ENCODE measurements at regions not wholly inside any gene's neighbourhood (a gene's known extent, or its start where the extent isn't known, plus 50 kb on each side); places are given as distances from the start of the nearest gene placed in this dataset.

DNA sequence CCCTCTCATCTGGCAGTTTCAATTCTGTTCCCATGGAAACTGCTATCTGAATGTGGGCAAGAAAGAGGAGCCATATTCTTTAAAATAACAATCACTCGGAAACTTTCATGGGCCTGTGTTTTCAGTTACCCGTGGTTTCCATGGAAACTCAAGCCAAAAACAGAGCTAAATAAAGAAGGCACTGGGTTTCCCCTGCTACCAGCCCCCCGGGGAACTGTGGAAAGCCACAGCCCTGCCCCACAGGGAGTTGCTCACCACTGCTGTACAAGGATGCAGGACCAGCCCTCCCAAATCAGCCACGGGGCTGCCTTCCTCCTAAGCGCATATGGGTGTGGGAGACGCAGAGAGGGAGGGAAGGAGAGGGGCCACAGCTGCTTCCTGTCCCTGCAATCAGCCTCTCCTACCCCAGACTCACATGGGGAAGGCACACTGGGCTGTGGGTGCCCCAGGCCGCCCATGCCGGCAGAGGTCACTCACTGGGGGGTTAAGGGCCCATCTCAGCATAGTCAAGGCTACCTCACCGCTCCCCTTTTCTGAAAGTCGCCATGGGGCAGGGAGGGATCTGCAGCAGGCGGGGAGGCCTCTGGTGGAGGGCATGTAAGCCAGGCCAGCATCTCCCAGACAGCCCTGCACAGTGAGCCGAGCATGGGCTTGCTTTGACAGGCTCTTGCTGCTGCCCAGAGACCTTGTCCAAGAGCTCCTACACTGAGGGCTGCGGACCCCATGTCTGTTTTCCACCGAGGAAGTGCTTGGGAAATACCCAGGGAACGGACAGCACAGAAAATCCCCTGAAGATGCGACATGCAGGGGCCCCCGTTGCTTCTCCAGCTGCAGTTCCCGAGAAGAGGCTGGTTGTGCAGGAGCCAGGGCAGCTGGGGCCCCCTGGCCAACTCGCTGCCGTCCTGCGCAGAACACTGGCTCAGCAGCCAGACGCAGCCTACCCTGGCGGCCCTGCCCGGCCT, 157.3 kb upstream of the PPP2R2D start:
- Histone ChIP-seq H4K20me1 (ENCODE audit: insufficient read depth) (no peaks in the 10 kb centered on the region), H2AFZ (ENCODE audit: low read depth, low read length) (no peak overlapping the region), H3K27me3 (ENCODE audit: insufficient read depth, low read depth, low read length) (no peaks in the 10 kb centered on the region), H3K36me3 (ENCODE audit: insufficient read depth, low read length) (no peaks in the 10 kb centered on the region), H3F3A (ENCODE audit: insufficient read depth, low read length, poor library complexity, severe bottlenecking) (no peaks in the 10 kb centered on the region), H3K9me2 (ENCODE audit: insufficient read depth, low read length) (no peaks in the 10 kb centered on the region), H3K4me3 (ENCODE audit: low read length) (no peak overlapping the region), H3K27ac (ENCODE audit: low read length) (no peak overlapping the region), H3K79me2 (replicated peaks; ENCODE audit: insufficient read depth, low read length) (no peaks in the 10 kb centered on the region), H3K9me3 (ENCODE audit: low read length) (peaks cover 12% of the 10 kb centered on the region), H3K4me2 (ENCODE audit: low read length) (no peak overlapping the region), H3K9ac (ENCODE audit: low read length) (no peak overlapping the region)
- no peak for TF ChIP-seq EZH2 (IDR thresholded peaks at IDR 0.05; ENCODE audit: borderline replicate concordance, insufficient read depth, low read length, poor library complexity, severe bottlenecking)
- TF ChIP-seq TAF1 (IDR thresholded peaks at IDR 0.05; ENCODE audit: low read depth) = no peak
- TF ChIP-seq RAD21 (conservative IDR thresholded peaks at IDR 0.05) = no peak
- TF ChIP-seq, protein P1, sequence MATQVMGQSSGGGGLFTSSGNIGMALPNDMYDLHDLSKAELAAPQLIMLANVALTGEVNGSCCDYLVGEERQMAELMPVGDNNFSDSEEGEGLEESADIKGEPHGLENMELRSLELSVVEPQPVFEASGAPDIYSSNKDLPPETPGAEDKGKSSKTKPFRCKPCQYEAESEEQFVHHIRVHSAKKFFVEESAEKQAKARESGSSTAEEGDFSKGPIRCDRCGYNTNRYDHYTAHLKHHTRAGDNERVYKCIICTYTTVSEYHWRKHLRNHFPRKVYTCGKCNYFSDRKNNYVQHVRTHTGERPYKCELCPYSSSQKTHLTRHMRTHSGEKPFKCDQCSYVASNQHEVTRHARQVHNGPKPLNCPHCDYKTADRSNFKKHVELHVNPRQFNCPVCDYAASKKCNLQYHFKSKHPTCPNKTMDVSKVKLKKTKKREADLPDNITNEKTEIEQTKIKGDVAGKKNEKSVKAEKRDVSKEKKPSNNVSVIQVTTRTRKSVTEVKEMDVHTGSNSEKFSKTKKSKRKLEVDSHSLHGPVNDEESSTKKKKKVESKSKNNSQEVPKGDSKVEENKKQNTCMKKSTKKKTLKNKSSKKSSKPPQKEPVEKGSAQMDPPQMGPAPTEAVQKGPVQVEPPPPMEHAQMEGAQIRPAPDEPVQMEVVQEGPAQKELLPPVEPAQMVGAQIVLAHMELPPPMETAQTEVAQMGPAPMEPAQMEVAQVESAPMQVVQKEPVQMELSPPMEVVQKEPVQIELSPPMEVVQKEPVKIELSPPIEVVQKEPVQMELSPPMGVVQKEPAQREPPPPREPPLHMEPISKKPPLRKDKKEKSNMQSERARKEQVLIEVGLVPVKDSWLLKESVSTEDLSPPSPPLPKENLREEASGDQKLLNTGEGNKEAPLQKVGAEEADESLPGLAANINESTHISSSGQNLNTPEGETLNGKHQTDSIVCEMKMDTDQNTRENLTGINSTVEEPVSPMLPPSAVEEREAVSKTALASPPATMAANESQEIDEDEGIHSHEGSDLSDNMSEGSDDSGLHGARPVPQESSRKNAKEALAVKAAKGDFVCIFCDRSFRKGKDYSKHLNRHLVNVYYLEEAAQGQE (IDR thresholded peaks at IDR 0.05; ENCODE audit: borderline replicate concordance) = no peak
- TF ChIP-seq POLR2AphosphoS5 (IDR thresholded peaks at IDR 0.05) = no peak
- no peak for TF ChIP-seq SMC3 (conservative IDR thresholded peaks at IDR 0.05; ENCODE audit: poor library complexity)
- TF ChIP-seq, protein P2, sequence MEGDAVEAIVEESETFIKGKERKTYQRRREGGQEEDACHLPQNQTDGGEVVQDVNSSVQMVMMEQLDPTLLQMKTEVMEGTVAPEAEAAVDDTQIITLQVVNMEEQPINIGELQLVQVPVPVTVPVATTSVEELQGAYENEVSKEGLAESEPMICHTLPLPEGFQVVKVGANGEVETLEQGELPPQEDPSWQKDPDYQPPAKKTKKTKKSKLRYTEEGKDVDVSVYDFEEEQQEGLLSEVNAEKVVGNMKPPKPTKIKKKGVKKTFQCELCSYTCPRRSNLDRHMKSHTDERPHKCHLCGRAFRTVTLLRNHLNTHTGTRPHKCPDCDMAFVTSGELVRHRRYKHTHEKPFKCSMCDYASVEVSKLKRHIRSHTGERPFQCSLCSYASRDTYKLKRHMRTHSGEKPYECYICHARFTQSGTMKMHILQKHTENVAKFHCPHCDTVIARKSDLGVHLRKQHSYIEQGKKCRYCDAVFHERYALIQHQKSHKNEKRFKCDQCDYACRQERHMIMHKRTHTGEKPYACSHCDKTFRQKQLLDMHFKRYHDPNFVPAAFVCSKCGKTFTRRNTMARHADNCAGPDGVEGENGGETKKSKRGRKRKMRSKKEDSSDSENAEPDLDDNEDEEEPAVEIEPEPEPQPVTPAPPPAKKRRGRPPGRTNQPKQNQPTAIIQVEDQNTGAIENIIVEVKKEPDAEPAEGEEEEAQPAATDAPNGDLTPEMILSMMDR (IDR thresholded peaks at IDR 0.05; ENCODE audit: poor library complexity, severe bottlenecking) = no peak
- TF ChIP-seq MXI1 (conservative IDR thresholded peaks at IDR 0.05; ENCODE audit: poor library complexity, severe bottlenecking) = no peak
- no peak for TF ChIP-seq EP300 (conservative IDR thresholded peaks at IDR 0.05; ENCODE audit: poor library complexity, severe bottlenecking)

DNA sequence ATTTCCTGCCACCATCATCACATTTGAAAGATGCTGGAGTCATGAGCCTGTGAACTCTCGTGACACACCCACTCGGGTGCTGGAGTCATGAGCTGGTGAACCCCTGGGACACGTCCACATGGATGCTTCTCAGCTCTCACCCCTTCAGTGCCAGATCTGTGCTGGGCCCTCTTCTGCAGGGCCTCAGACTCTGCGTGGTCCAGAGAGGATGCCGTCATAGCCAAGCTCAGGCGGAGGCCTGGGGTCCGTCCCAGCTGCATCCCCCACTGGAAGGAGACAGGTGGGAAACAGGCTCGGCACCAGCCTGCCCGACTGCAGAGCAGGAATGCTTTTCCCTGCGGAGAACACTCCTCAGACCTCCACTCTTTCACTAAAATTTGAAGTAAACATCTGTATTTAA, 156.5 kb upstream of the PPP2R2D start:
- no peak overlapping the region for H3K27ac ChIP-seq (ENCODE audit: low read length)
- H3K4me2 ChIP-seq (ENCODE audit: low read length) = no peak overlapping the region
- H3K9me3 ChIP-seq (ENCODE audit: low read length) = peaks cover 10% of the 10 kb centered on the region
- no peak overlapping the region for H3K4me3 ChIP-seq (ENCODE audit: low read length)
- H3F3A ChIP-seq (ENCODE audit: insufficient read depth, low read length, poor library complexity, severe bottlenecking) = no peaks in the 10 kb centered on the region
- H4K20me1 ChIP-seq (ENCODE audit: insufficient read depth) = no peaks in the 10 kb centered on the region
- no peaks in the 10 kb centered on the region for H3K27me3 ChIP-seq (ENCODE audit: insufficient read depth, low read depth, low read length)
- H3K36me3 ChIP-seq (ENCODE audit: insufficient read depth, low read length) = no peaks in the 10 kb centered on the region
- no peaks in the 10 kb centered on the region for H3K9me2 ChIP-seq (ENCODE audit: insufficient read depth, low read length)
- H2AFZ ChIP-seq (ENCODE audit: low read depth, low read length) = no peak overlapping the region
- no peaks in the 10 kb centered on the region for H3K79me2 ChIP-seq (replicated peaks; ENCODE audit: insufficient read depth, low read length)
- no peak for TF ChIP-seq EP300 (conservative IDR thresholded peaks at IDR 0.05; ENCODE audit: poor library complexity, severe bottlenecking)
- TF ChIP-seq, protein P2 (IDR thresholded peaks at IDR 0.05; ENCODE audit: poor library complexity, severe bottlenecking) = no peak
- no peak for TF ChIP-seq POLR2AphosphoS5 (IDR thresholded peaks at IDR 0.05)
- TF ChIP-seq TAF1 (IDR thresholded peaks at IDR 0.05; ENCODE audit: low read depth) = no peak
- TF ChIP-seq SMC3 (conservative IDR thresholded peaks at IDR 0.05; ENCODE audit: poor library complexity) = no peak
- no peak for TF ChIP-seq RAD21 (conservative IDR thresholded peaks at IDR 0.05)
- no peak for TF ChIP-seq EZH2 (IDR thresholded peaks at IDR 0.05; ENCODE audit: borderline replicate concordance, insufficient read depth, low read length, poor library complexity, severe bottlenecking)
- TF ChIP-seq, protein P1 (IDR thresholded peaks at IDR 0.05; ENCODE audit: borderline replicate concordance) = no peak
- TF ChIP-seq MXI1 (conservative IDR thresholded peaks at IDR 0.05; ENCODE audit: poor library complexity, severe bottlenecking) = no peak
- H3K9ac ChIP-seq (ENCODE audit: low read length) = no peak overlapping the region
